ENCODE measurements at regions not wholly inside any gene's neighbourhood (a gene's known extent, or its start where the extent isn't known, plus 50 kb on each side); places are given as distances from the start of the nearest gene placed in this dataset.

GRCh38 chr7:52539414-52539813 is 496.0 kb upstream of the POM121L12 start:
- TF ChIP-seq CTCF (IDR thresholded peaks at IDR 0.05) (no peak), POLR2AphosphoS5 (IDR thresholded peaks at IDR 0.05) (no peak)
